ENCODE measurements at regions not wholly inside any gene's neighbourhood (a gene's known extent, or its start where the extent isn't known, plus 50 kb on each side); places are given as distances from the start of the nearest gene placed in this dataset.
A peak's percentile ranks its signal among the peaks of the same experiment; 100 is the strongest.

GRCh38 chrX:22664826-22665225 is 334.9 kb upstream of the DDX53 start:
- no peak for DNase-seq (ENCODE audit: low spot score)

GRCh38 chrX:22665818-22666217 is 333.9 kb upstream of the DDX53 start:
- DNase-seq (ENCODE audit: low spot score) = no peak

- peak; percentile 29 for DNase-seq (ENCODE audit: low spot score)
Measured at GRCh38 chrX:22666441-22666840, 333.3 kb upstream of the DDX53 start.

- no peak for DNase-seq (ENCODE audit: low spot score)
Measured at GRCh38 chrX:22674932-22675331, 324.8 kb upstream of the DDX53 start.

GRCh38 chrX:22686138-22686541 is 313.6 kb upstream of the DDX53 start:
- DNase-seq (ENCODE audit: low spot score) = peak; percentile 79

GRCh38 chrX:22689290-22689689 is 310.5 kb upstream of the DDX53 start:
- DNase-seq (ENCODE audit: low spot score) = no peak

GRCh38 chrX:22690116-22690515 is 309.6 kb upstream of the DDX53 start:
- peak; percentile 27 for DNase-seq (ENCODE audit: low spot score)

GRCh38 chrX:22691966-22692565 is 307.7 kb upstream of the DDX53 start:
- no peak for DNase-seq (ENCODE audit: low spot score)

- no peak for DNase-seq (ENCODE audit: low spot score)
Measured at GRCh38 chrX:22698151-22698550, 301.6 kb upstream of the DDX53 start.

GRCh38 chrX:22699581-22700091 is 300.1 kb upstream of the DDX53 start:
- DNase-seq (ENCODE audit: low spot score) = peak; percentile 68

- DNase-seq (ENCODE audit: low spot score) = no peak
Measured at GRCh38 chrX:22712942-22713341, 286.8 kb upstream of the DDX53 start.

- DNase-seq (ENCODE audit: low spot score) = no peak
Measured at GRCh38 chrX:22730542-22730941, 269.2 kb upstream of the DDX53 start.

- DNase-seq (ENCODE audit: low spot score) = no peak
Measured at GRCh38 chrX:22737541-22737940, 262.2 kb upstream of the DDX53 start.

GRCh38 chrX:22739276-22739675 is 260.5 kb upstream of the DDX53 start:
- DNase-seq (ENCODE audit: low spot score) = no peak

- no peak for DNase-seq (ENCODE audit: low spot score)
Measured at GRCh38 chrX:22740836-22741235, 258.9 kb upstream of the DDX53 start.

- peak; percentile 18 for DNase-seq (ENCODE audit: low spot score)
Measured at GRCh38 chrX:22742174-22742573, 257.6 kb upstream of the DDX53 start.

GRCh38 chrX:22746081-22746480 is 253.7 kb upstream of the DDX53 start:
- no peak for DNase-seq (ENCODE audit: low spot score)

- DNase-seq (ENCODE audit: low spot score) = peak; percentile 8
Measured at GRCh38 chrX:22748093-22748999, 251.4 kb upstream of the DDX53 start.

- peak; percentile 3 for DNase-seq (ENCODE audit: low spot score)
Measured at GRCh38 chrX:22758807-22759481, 240.8 kb upstream of the DDX53 start.

- peak; percentile 7 for DNase-seq (ENCODE audit: low spot score)
Measured at GRCh38 chrX:22760513-22761057, 239.2 kb upstream of the DDX53 start.

GRCh38 chrX:22788221-22788620 is 211.5 kb upstream of the DDX53 start:
- no peak for DNase-seq (ENCODE audit: low spot score)

GRCh38 chrX:22795671-22796070 is 204.1 kb upstream of the DDX53 start:
- DNase-seq (ENCODE audit: low spot score) = no peak

Data from H4 (cell line).